Fibroblast of lung (primary cell): ENCODE measurements at regions not wholly inside any gene's neighbourhood (a gene's known extent, or its start where the extent isn't known, plus 50 kb on each side); places are given as distances from the start of the nearest gene placed in this dataset.

ENCODE experiments used
- DNase-seq, 2 donors: peaks; one replicate each; pipeline versions ENCODE4 v3.0.0 to v3.0.0-alpha.2; 2010; ENCODE audit warnings: low read depth in 2 of 2
- H2AFZ ChIP-seq: 2 replicates; pipeline ENCODE4 v1.5.1; 2012; ENCODE audit warnings: low read length, control low read depth, inconsistent platforms
- H3K27ac ChIP-seq: 2 replicates; pipeline ENCODE4 v1.5.1; 2011; ENCODE audit warnings: low read length, control low read depth; ENCODE audit not compliant: insufficient read depth
- H3K27me3 ChIP-seq: 2 replicates; pipeline ENCODE4 v1.5.1; 2011; ENCODE audit warnings: mild to moderate bottlenecking, low read length; ENCODE audit not compliant: control insufficient read depth, insufficient read depth
- H3K36me3 ChIP-seq: 2 replicates; pipeline ENCODE4 v1.5.1; 2011; ENCODE audit warnings: low read length; ENCODE audit not compliant: control insufficient read depth, insufficient read depth
- H3K4me1 ChIP-seq: 2 replicates; pipeline ENCODE4 v1.5.1; 2011; ENCODE audit warnings: low read length; ENCODE audit not compliant: control insufficient read depth, insufficient read depth; ENCODE audit errors: extremely low read depth
- H3K4me2 ChIP-seq: 2 replicates; pipeline ENCODE4 v1.5.1; 2011; ENCODE audit warnings: low read length, control low read depth; ENCODE audit not compliant: insufficient read depth; ENCODE audit errors: extremely low read depth
- H3K4me3 ChIP-seq, 4 experiments: fragments of 200-600 bp in 1 of 4; sonication (generic) in 1 of 4; replicated peaks in 1 of 4; 2 replicates each; pipeline ENCODE4 v1.5.1; 2011 to 2016; ENCODE audit warnings: low read length in 4 of 4, low read depth in 3 of 4, mild to moderate bottlenecking in 3 of 4, control low read depth in 2 of 4, inconsistent platforms in 1 of 4, mixed read lengths in 1 of 4; ENCODE audit not compliant: insufficient read depth in 1 of 4; ENCODE audit errors: control extremely low read depth in 1 of 4
- H3K79me2 ChIP-seq: 2 replicates; pipeline ENCODE4 v1.5.1; 2012; ENCODE audit warnings: mild to moderate bottlenecking, low read length, inconsistent platforms; ENCODE audit not compliant: control insufficient read depth, insufficient read depth
- H3K9ac ChIP-seq: 2 replicates; pipeline ENCODE4 v1.5.1; 2011; ENCODE audit warnings: mild to moderate bottlenecking, low read length, control low read depth; ENCODE audit not compliant: insufficient read depth
- H3K9me3 ChIP-seq: 2 replicates; pipeline ENCODE4 v1.5.1; 2012; ENCODE audit warnings: low read depth, low read length; ENCODE audit not compliant: control insufficient read depth, insufficient read depth
- H4K20me1 ChIP-seq: 2 replicates; pipeline ENCODE4 v1.5.1; 2011; ENCODE audit warnings: low read length; ENCODE audit not compliant: control insufficient read depth, insufficient read depth; ENCODE audit errors: extremely low read depth
- CTCF ChIP-seq, 2 donors: IDR thresholded peaks in 1 of 2; conservative IDR thresholded peaks in 1 of 2; 1 replicate in 1 of 2; 2 replicates in 1 of 2; pipeline ENCODE4 v1.5.1; 2011 to 2012; ENCODE audit warnings: low read length in 2 of 2, control low read depth in 1 of 2, inconsistent platforms in 1 of 2, low read depth in 1 of 2, mild to moderate bottlenecking in 1 of 2
- EZH2 ChIP-seq: IDR thresholded peaks from 2 replicates; pipeline ENCODE4 v1.5.1; 2012; ENCODE audit warnings: low read length, control low read depth, mild to moderate bottlenecking; ENCODE audit errors: missing control alignments

- TF ChIP-seq CTCF (conservative IDR thresholded peaks at IDR 0.05 in 1 of 2, IDR thresholded peaks at IDR 0.05 in 1 of 2; ENCODE audit: low read depth in 1 of 2, low read length in 2 of 2), result no peak
- TF ChIP-seq EZH2, result no peak
- no peak overlapping the region for H2AFZ ChIP-seq
- no peak overlapping the region for H3K4me3 ChIP-seq
Observed at GRCh38 chr9:73617586-73617985, 465.9 kb downstream of the ANXA1 start.

GRCh38 chr9:73640971-73641370 is 489.3 kb downstream of the ANXA1 start:
- Histone ChIP-seq H3K4me1 (no peaks in the 10 kb centered on the region), H3K36me3 (no peaks in the 10 kb centered on the region), H3K27ac (no peak overlapping the region), H3K9ac (no peak overlapping the region), H3K4me2 (no peak overlapping the region), H3K27me3 (no peaks in the 10 kb centered on the region), H3K9me3 (no peaks in the 10 kb centered on the region), H2AFZ (no peak overlapping the region), H3K79me2 (no peaks in the 10 kb centered on the region), H4K20me1 (no peaks in the 10 kb centered on the region), H3K4me3 (no peak overlapping the region)
- no peak for DNase-seq
- TF ChIP-seq CTCF (conservative IDR thresholded peaks at IDR 0.05 in 1 of 2, IDR thresholded peaks at IDR 0.05 in 1 of 2; ENCODE audit: low read depth in 1 of 2, low read length in 2 of 2) (no peak), EZH2 (no peak)

More at GRCh38 chr9:73617586-73617985, 465.9 kb downstream of the ANXA1 start:
- Histone ChIP-seq H3K27ac (no peak overlapping the region), H3K4me2 (no peak overlapping the region), H3K4me1 (no peaks in the 10 kb centered on the region), H4K20me1 (no peaks in the 10 kb centered on the region), H3K36me3 (no peaks in the 10 kb centered on the region), H3K9me3 (no peaks in the 10 kb centered on the region), H3K9ac (no peak overlapping the region), H3K27me3 (no peaks in the 10 kb centered on the region), H3K79me2 (no peaks in the 10 kb centered on the region)
- no peak for DNase-seq

- Histone ChIP-seq H3K36me3 (no peaks in the 10 kb centered on the region), H3K27me3 (no peaks in the 10 kb centered on the region), H2AFZ (no peak overlapping the region), H3K9ac (no peak overlapping the region), H4K20me1 (no peaks in the 10 kb centered on the region), H3K27ac (no peak overlapping the region), H3K4me3 (no peak overlapping the region), H3K9me3 (no peaks in the 10 kb centered on the region), H3K79me2 (no peaks in the 10 kb centered on the region), H3K4me1 (no peaks in the 10 kb centered on the region), H3K4me2 (no peak overlapping the region)
- peak; percentile 0 to 89 for DNase-seq
- TF ChIP-seq EZH2 (no peak), CTCF (conservative IDR thresholded peaks at IDR 0.05 in 1 of 2, IDR thresholded peaks at IDR 0.05 in 1 of 2; ENCODE audit: low read depth in 1 of 2, low read length in 2 of 2) (no peak)
Observed at GRCh38 chr9:73643379-73644013, 491.8 kb downstream of the ANXA1 start.
